SK-N-SH (cell line): ENCODE measurements at regions not wholly inside any gene's neighbourhood (a gene's known extent, or its start where the extent isn't known, plus 50 kb on each side); places are given as distances from the start of the nearest gene placed in this dataset.

Experiments used
- CTCF ChIA-PET: fragments of 300-600, 350-600 bp; formaldehyde crosslinking; extraction: SDS; loops from one replicate; lab custom pipeline; 2021; lab: Yijun Ruan, JAX
- POLR2A ChIA-PET: fragments of 350-600 bp; sonication (Branson Sonifier 250); formaldehyde crosslinking; extraction: SDS; loops from one replicate; lab custom pipeline; 2020; ENCODE audit warnings: antibody characterized with exemption, inconsistent platforms; lab: Yijun Ruan, JAX
- DNase-seq: peaks from one replicate; pipeline ENCODE4 v3.0.0; 2012
- H2AFZ ChIP-seq: fragments of 200-600 bp; sonication (generic); 2 replicates; pipeline ENCODE4 v1.8.1; 2016; ENCODE audit warnings: antibody characterized with exemption, mild to moderate bottlenecking, low read depth
- H3F3A ChIP-seq: fragments of 200-600 bp; sonication (generic); replicated peaks from 2 replicates; pipeline ENCODE3; 2016; ENCODE audit warnings: antibody characterized with exemption, mild to moderate bottlenecking; ENCODE audit not compliant: insufficient read depth
- H3K27ac ChIP-seq, 2 experiments: fragments of 200-500 bp in 1 of 2; fragments of 200-600 bp in 1 of 2; sonication (Bioruptor generic) in 1 of 2; sonication (generic), shearing (Covaris generic) in 1 of 2; 2 replicates each; pipeline versions ENCODE4 v1.5.1 to v1.6.1; 2014 to 2016; ENCODE audit warnings: low read depth in 2 of 2, inconsistent platforms in 1 of 2, low read length in 1 of 2, mild to moderate bottlenecking in 1 of 2, mixed read lengths in 1 of 2
- H3K27me3 ChIP-seq: fragments of 200-600 bp; sonication (generic), shearing (Covaris generic); 2 replicates; pipeline ENCODE4 v1.6.1; 2016; ENCODE audit warnings: mixed run types; ENCODE audit not compliant: insufficient read depth
- H3K36me3 ChIP-seq, 2 experiments: fragments of 200-500 bp in 1 of 2; fragments of 200-600 bp in 1 of 2; sonication (Bioruptor generic) in 1 of 2; sonication (generic) in 1 of 2; replicated peaks in 1 of 2; 2 replicates each; pipeline versions ENCODE3 to v1.5.1; 2014 to 2016; ENCODE audit warnings: low read length in 1 of 2, mild to moderate bottlenecking in 1 of 2; ENCODE audit not compliant: insufficient read depth in 2 of 2, control insufficient read depth in 1 of 2
- H3K4me1 ChIP-seq, 2 experiments: fragments of 200-500 bp in 1 of 2; fragments of 200-600 bp in 1 of 2; sonication (Bioruptor generic) in 1 of 2; sonication (generic), shearing (Covaris generic) in 1 of 2; 2 replicates each; pipeline versions ENCODE4 v1.5.1 to v1.6.1; 2014 to 2016; ENCODE audit warnings: low read depth in 1 of 2, low read length in 1 of 2, mixed run types in 1 of 2; ENCODE audit not compliant: insufficient read depth in 2 of 2, control insufficient read depth in 1 of 2
- H3K4me2 ChIP-seq: fragments of 200-600 bp; sonication (generic), shearing (Covaris generic); 2 replicates; pipeline ENCODE4 v1.6.1; 2017; ENCODE audit warnings: mixed run types
- H3K4me3 ChIP-seq, 2 experiments: fragments of 200-500 bp in 1 of 2; fragments of 200-600 bp in 1 of 2; sonication (Bioruptor generic) in 1 of 2; sonication (generic), shearing (Covaris generic) in 1 of 2; 2 replicates each; pipeline versions ENCODE4 v1.5.1 to v1.8.1; 2014 to 2016; ENCODE audit warnings: low read depth in 2 of 2, inconsistent platforms in 1 of 2, low read length in 1 of 2, mild to moderate bottlenecking in 1 of 2, mixed read lengths in 1 of 2, moderate library complexity in 1 of 2
- H3K79me2 ChIP-seq: fragments of 200-600 bp; sonication (generic); 2 replicates; pipeline ENCODE4 v1.8.1; 2017; ENCODE audit warnings: mild to moderate bottlenecking; ENCODE audit not compliant: insufficient read depth
- H3K9ac ChIP-seq: fragments of 200-600 bp; sonication (generic); 2 replicates; pipeline ENCODE4 v1.6.1; 2017; ENCODE audit warnings: mixed run types
- H3K9me2 ChIP-seq: fragments of 200-600 bp; sonication (generic); 2 replicates; pipeline ENCODE4 v1.6.1; 2017; ENCODE audit warnings: mixed run types
- H3K9me3 ChIP-seq: fragments of 200-600 bp; sonication (generic); 2 replicates; pipeline ENCODE4 v1.6.1; 2017; ENCODE audit warnings: mixed run types, mild to moderate bottlenecking, moderate library complexity
- H4K20me1 ChIP-seq: fragments of 200-600 bp; sonication (generic); 2 replicates; pipeline ENCODE4 v1.6.1; 2017; ENCODE audit warnings: mild to moderate bottlenecking, mixed run types; ENCODE audit not compliant: insufficient read depth
- ELF1 ChIP-seq: IDR thresholded peaks from 2 replicates; pipeline ENCODE4 v1.4.0; 2012
- EZH2phosphoT487 ChIP-seq: fragments of 200-600 bp; sonication (generic); IDR thresholded peaks from 2 replicates; pipeline ENCODE4 v1.6.1; 2017; ENCODE audit warnings: low read depth, mixed run types, mild to moderate bottlenecking, antibody characterized with exemption, moderate library complexity, borderline replicate concordance
- GABPA ChIP-seq: IDR thresholded peaks from 2 replicates; pipeline ENCODE4 v1.4.0; 2012; ENCODE audit warnings: low read depth, mild to moderate bottlenecking
- GATA2 ChIP-seq: sonication (generic); formaldehyde crosslinking; IDR thresholded peaks from 2 replicates; pipeline ENCODE4 v1.5.0; 2020; ENCODE audit warnings: mild to moderate bottlenecking, missing genetic modification reagents
- IRF3 ChIP-seq: fragments of 150-350 bp; IDR thresholded peaks from 2 replicates; pipeline ENCODE4 v1.6.1; 2016; ENCODE audit warnings: mild to moderate bottlenecking, low read depth, low read length
- JUND ChIP-seq: IDR thresholded peaks from 2 replicates; pipeline ENCODE4 v1.4.0; 2012
- MEF2A ChIP-seq: IDR thresholded peaks from 2 replicates; pipeline ENCODE4 v1.4.0; 2012; ENCODE audit warnings: low read depth, borderline replicate concordance
- MXI1 ChIP-seq: IDR thresholded peaks from 2 replicates; pipeline ENCODE4 v1.6.1; 2012; ENCODE audit warnings: mild to moderate bottlenecking, low read depth, low read length, improper control_type of control experiment
- NFIC ChIP-seq: IDR thresholded peaks from 2 replicates; pipeline ENCODE4 v1.4.0; 2012; ENCODE audit warnings: borderline replicate concordance
- PBX3 ChIP-seq: IDR thresholded peaks from 2 replicates; pipeline ENCODE4; 2012
- POLR2AphosphoS5 ChIP-seq: IDR thresholded peaks from 2 replicates; pipeline ENCODE4 v1.6.1; 2012; ENCODE audit warnings: low read depth, low read length
- RCOR1 ChIP-seq: fragments of 150-350 bp; IDR thresholded peaks from 2 replicates; pipeline ENCODE4 v1.6.1; 2017; ENCODE audit warnings: antibody characterized with exemption, low read length
- RFX5 ChIP-seq: IDR thresholded peaks from 2 replicates; pipeline ENCODE4 v1.6.1; 2012; ENCODE audit warnings: mild to moderate bottlenecking, improper control_type of control experiment, low read length
- RXRA ChIP-seq: IDR thresholded peaks from 2 replicates; pipeline ENCODE4 v1.4.0; 2012; ENCODE audit warnings: low read depth, mild to moderate bottlenecking, borderline replicate concordance
- TAF1 ChIP-seq: IDR thresholded peaks from 2 replicates; pipeline ENCODE4 v1.6.1; 2012; ENCODE audit warnings: low read depth, mild to moderate bottlenecking, low read length, moderate library complexity, borderline replicate concordance
- TEAD4 ChIP-seq: IDR thresholded peaks from 2 replicates; pipeline ENCODE4 v1.4.0; 2012; ENCODE audit warnings: mild to moderate bottlenecking, borderline replicate concordance; ENCODE audit not compliant: insufficient read depth
- YY1 ChIP-seq: IDR thresholded peaks from 2 replicates; pipeline ENCODE4 v1.4.0; 2012; ENCODE audit warnings: low read depth, mild to moderate bottlenecking
- WGBS: methylation state at CpG from one replicate; pipeline ENCODE4 v1.1.6; 2017; ENCODE audit warnings: low lambda C conversion rate; 5-methylcytosine and 5-hydroxymethylcytosine counted together

- no peak overlapping the region for H3K4me2 ChIP-seq
- H3K36me3 ChIP-seq = no peaks in the 10 kb centered on the region
- no peak for TF ChIP-seq YY1
- TF ChIP-seq RCOR1 = no peak
- no peak for TF ChIP-seq PBX3
- no peak for TF ChIP-seq JUND
- no peak for TF ChIP-seq RXRA
- TF ChIP-seq TAF1 = no peak
- TF ChIP-seq EZH2phosphoT487 = no peak
- no peak for TF ChIP-seq NFIC
- no peak for TF ChIP-seq ELF1
- TF ChIP-seq TEAD4 = no peak
- TF ChIP-seq RFX5 = no peak
- TF ChIP-seq MXI1 = no peak
- no peak for TF ChIP-seq MEF2A
- no peak for TF ChIP-seq IRF3
- no peak for TF ChIP-seq POLR2AphosphoS5
- no peak overlapping the region for H2AFZ ChIP-seq
- no peak for DNase-seq
- ChIA-PET CTCF (no interaction called here), POLR2A (no interaction called here)
- no peaks in the 10 kb centered on the region for H3K27me3 ChIP-seq
- H3K79me2 ChIP-seq = no peaks in the 10 kb centered on the region
- H3K9me3 ChIP-seq = no peaks in the 10 kb centered on the region
- no peak overlapping the region for H3K27ac ChIP-seq
- H3K9me2 ChIP-seq = no peaks in the 10 kb centered on the region
- peaks cover 0 to 5% of the 10 kb centered on the region in 2 experiments; a peak in 1 of 4 replicates for H3K4me1 ChIP-seq
- H3K9ac ChIP-seq = no peak overlapping the region
- H3F3A ChIP-seq = no peaks in the 10 kb centered on the region
- no peaks in the 10 kb centered on the region for H4K20me1 ChIP-seq
- no peak overlapping the region for H3K4me3 ChIP-seq
- WGBS = 44% methylated on average over 1 of the region's 1 CpG
These were observed 84.2 kb upstream of the SEMA6A start for GRCh38 chr5:116658830-116659229.

- H3K27me3 ChIP-seq = no peaks in the 10 kb centered on the region
- H3F3A ChIP-seq = no peaks in the 10 kb centered on the region
- H2AFZ ChIP-seq = no peak overlapping the region
- ChIA-PET POLR2A (no interaction called here), CTCF (no interaction called here)
- TF ChIP-seq GATA2 = no peak
- TF ChIP-seq RFX5 = no peak
- TF ChIP-seq ELF1 = no peak
- TF ChIP-seq GABPA = no peak
- no peak for DNase-seq
- no peaks in the 10 kb centered on the region for H3K79me2 ChIP-seq
- H3K9me2 ChIP-seq = no peaks in the 10 kb centered on the region
- no peak overlapping the region for H3K9ac ChIP-seq
- H3K4me2 ChIP-seq = no peak overlapping the region
- no peaks in the 10 kb centered on the region for H4K20me1 ChIP-seq
- H3K4me3 ChIP-seq = no peak overlapping the region
- H3K9me3 ChIP-seq = no peaks in the 10 kb centered on the region
- H3K27ac ChIP-seq = no peak overlapping the region
- no peaks in the 10 kb centered on the region for H3K36me3 ChIP-seq
- H3K4me1 ChIP-seq = peaks cover 0 to 12% of the 10 kb centered on the region in 2 experiments; a peak in 1 of 4 replicates
These were observed 83.5 kb upstream of the SEMA6A start for GRCh38 chr5:116658141-116658540.
